ENCODE measurements at regions not wholly inside any gene's neighbourhood (a gene's known extent, or its start where the extent isn't known, plus 50 kb on each side); places are given as distances from the start of the nearest gene placed in this dataset.
A peak's percentile ranks its signal among the peaks of the same experiment; 100 is the strongest.

- no peak for DNase-seq
These were observed 67.9 kb upstream of the PPM1J start for GRCh38 chr1:112783059-112783458.

GRCh38 chr1:112779665-112780526 lies 64.8 kb upstream of the PPM1J start:
- DNase-seq: no peak

GRCh38 chr1:112778137-112778536 lies 63.0 kb upstream of the PPM1J start:
- peak; percentile 19 to 58 (median 56) for DNase-seq

- no peak for DNase-seq
These were observed 61.6 kb upstream of the PPM1J start for GRCh38 chr1:112776688-112777087.

- DNase-seq: no peak
These were observed 57.6 kb upstream of the PPM1J start for GRCh38 chr1:112772781-112773180.

- no peak for DNase-seq
These were observed 55.6 kb upstream of the PPM1J start for GRCh38 chr1:112770724-112771123.

- DNase-seq: no peak
These were observed 54.5 kb upstream of the PPM1J start for GRCh38 chr1:112769611-112770010.

GRCh38 chr1:112767646-112768045 lies 52.5 kb upstream of the PPM1J start:
- no peak for DNase-seq

Data from suppressor macrophage (primary cell).